Activated T-cell treated with anti-CD3 and anti-CD28 coated beads, Interleukin-2, amount 50 U/mL, for 4 hours (primary cell): ENCODE measurements at regions not wholly inside any gene's neighbourhood (a gene's known extent, or its start where the extent isn't known, plus 50 kb on each side); places are given as distances from the start of the nearest gene placed in this dataset.

Experiments
- ATAC-seq, 2 donors: fragments of 200-7000 bp; cut with Tn5 transposase; one replicate each; pipeline ENCODE4 v1.10.0; 2021
- DNase-seq: peaks from one replicate; pipeline ENCODE4 v3.0.0-alpha.2; 2020
- H3K27me3 Mint-ChIP-seq: one replicate; pipeline ENCODE4 v1.8.0; 2021; ENCODE audit warnings: low read depth, mixed read lengths
- H3K36me3 Mint-ChIP-seq: one replicate; pipeline ENCODE4 v1.8.0; 2022; ENCODE audit warnings: mixed read lengths; ENCODE audit not compliant: insufficient read depth
- H3K4me1 Mint-ChIP-seq: one replicate; pipeline ENCODE4 v1.8.0; 2021; ENCODE audit warnings: low read depth, mixed read lengths
- H3K4me3 Mint-ChIP-seq: one replicate; pipeline ENCODE4 v1.8.0; 2021; ENCODE audit warnings: mild to moderate bottlenecking, moderate library complexity, mixed read lengths
- H3K9me3 Mint-ChIP-seq: one replicate; pipeline ENCODE4 v1.8.0; 2021; ENCODE audit warnings: mixed read lengths

DNA sequence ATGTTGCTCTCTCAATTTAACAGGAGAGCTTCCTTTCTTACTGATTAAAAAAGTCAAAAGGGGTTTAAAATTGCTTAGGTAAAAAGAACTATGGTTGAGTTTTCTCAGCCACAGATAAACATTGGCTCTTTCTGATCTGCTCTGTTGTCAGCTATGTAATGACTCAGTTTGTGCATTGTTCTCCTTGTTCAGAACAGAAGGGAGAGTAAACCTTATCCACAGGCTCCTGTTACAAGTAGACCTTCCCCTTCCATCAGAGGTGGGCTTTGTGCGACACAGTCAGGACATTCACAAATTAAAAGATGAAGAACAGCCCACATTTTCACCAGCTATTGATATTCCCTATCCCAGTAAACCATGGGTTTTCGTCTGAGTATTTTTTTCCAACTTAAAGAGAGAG, 236.3 kb upstream of the SEMA6A start:
- ATAC-seq: no peak
- Mint-ChIP-seq H3K9me3 (no peaks in the 10 kb centered on the region), H3K36me3 (no peaks in the 10 kb centered on the region), H3K27me3 (no peaks in the 10 kb centered on the region), H3K4me1 (no peaks in the 10 kb centered on the region), H3K4me3 (no peak overlapping the region)
- DNase-seq: no peak

DNA sequence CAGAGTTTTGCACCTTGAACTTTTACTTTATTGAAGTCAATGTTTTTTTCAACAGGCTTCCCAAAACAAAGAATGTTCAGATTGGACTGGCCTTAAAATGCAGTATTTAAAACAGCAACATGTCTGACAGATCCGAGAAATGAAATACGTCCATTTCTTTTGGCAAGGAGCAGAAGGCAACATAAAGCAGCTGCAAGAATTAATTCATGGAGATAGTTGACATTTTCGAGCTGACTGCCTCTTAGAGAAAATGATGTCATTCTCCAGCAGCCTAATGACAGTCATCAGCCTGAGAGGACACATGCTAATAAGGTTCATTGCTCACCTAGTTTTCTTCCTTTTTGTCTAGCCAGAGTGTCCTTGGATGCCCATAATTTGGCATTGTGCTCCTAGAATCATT, 232.2 kb upstream of the SEMA6A start:
- H3K27me3 Mint-ChIP-seq: peaks cover 2% of the 10 kb centered on the region
- no peaks in the 10 kb centered on the region for H3K9me3 Mint-ChIP-seq
- H3K4me1 Mint-ChIP-seq: no peaks in the 10 kb centered on the region

DNA sequence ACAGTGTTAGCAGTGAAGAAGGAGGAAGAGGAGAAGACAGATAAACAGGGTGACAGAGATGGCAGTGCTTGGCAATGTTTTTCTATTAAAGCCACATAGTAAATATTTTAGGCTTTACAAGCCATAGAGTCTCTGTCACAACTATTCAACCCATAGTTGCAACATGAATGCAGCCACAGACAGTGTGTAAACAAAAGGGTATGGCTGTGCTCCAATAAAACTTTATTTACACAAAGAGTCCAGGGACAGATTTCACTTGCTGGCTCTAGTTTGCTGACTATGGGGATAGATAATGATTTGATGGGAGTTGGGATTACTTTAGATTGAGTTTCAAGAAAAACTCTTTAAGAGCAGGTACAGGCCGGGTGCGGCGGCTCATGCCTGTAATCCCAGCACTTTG, 224.8 kb upstream of the SEMA6A start:
- DNase-seq: no peak
- Mint-ChIP-seq H3K4me1 (no peaks in the 10 kb centered on the region), H3K4me3 (no peak overlapping the region), H3K36me3 (no peaks in the 10 kb centered on the region), H3K9me3 (no peaks in the 10 kb centered on the region), H3K27me3 (peaks cover under 1% of the 10 kb centered on the region)
- ATAC-seq: no peak

More for the DNA sequence above, 232.2 kb upstream of the SEMA6A start:
- H3K36me3 Mint-ChIP-seq: no peaks in the 10 kb centered on the region
- H3K4me3 Mint-ChIP-seq: no peak overlapping the region
- DNase-seq (no peak), ATAC-seq (no peak)

DNA sequence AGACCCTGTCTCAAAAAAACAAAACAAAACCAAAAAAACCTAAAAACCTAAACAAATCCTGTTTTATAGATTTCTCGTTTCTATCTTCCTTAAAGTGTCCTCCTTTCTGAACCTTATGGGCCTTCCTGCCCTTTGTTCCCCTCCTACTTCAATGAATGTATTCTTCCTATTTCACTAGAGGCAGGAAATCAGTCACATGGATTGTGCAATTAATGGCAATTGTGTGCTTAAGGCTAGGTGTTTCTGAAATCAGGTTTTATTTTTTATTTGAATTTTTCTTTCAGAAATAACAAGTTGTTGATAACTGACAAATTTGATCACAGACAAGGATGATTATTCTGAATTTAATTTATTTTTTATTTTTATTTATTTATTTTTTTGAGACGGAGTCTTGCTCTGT, 220.6 kb upstream of the SEMA6A start:
- Mint-ChIP-seq H3K4me3 (no peak overlapping the region), H3K4me1 (no peaks in the 10 kb centered on the region), H3K36me3 (no peaks in the 10 kb centered on the region), H3K9me3 (peaks cover 3% of the 10 kb centered on the region), H3K27me3 (no peaks in the 10 kb centered on the region)
- DNase-seq (no peak), ATAC-seq (no peak)

DNA sequence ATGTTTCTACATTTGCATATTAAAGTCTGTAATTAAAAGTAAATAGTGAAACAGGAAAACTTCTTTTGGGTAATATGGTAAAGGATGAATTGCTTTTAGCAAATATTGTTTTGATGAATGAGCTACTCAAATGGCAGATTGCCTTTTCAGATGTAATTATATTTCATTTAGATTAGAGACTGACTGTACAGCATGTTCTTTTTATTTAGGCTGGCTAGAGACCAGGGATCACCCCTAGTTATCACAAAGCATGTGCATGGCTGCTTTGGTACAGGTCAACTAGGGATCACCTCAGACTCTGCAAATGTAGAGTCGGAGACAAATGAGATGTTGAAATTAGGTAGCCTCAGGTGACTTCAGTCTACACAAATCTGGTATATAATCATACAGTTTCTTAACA, 214.9 kb upstream of the SEMA6A start:
- no peaks in the 10 kb centered on the region for H3K4me1 Mint-ChIP-seq
- H3K36me3 Mint-ChIP-seq: no peaks in the 10 kb centered on the region
- H3K4me3 Mint-ChIP-seq: no peak overlapping the region
- no peak for DNase-seq
- peaks cover 6% of the 10 kb centered on the region for H3K9me3 Mint-ChIP-seq
- H3K27me3 Mint-ChIP-seq: no peaks in the 10 kb centered on the region
- ATAC-seq: no peak

DNA sequence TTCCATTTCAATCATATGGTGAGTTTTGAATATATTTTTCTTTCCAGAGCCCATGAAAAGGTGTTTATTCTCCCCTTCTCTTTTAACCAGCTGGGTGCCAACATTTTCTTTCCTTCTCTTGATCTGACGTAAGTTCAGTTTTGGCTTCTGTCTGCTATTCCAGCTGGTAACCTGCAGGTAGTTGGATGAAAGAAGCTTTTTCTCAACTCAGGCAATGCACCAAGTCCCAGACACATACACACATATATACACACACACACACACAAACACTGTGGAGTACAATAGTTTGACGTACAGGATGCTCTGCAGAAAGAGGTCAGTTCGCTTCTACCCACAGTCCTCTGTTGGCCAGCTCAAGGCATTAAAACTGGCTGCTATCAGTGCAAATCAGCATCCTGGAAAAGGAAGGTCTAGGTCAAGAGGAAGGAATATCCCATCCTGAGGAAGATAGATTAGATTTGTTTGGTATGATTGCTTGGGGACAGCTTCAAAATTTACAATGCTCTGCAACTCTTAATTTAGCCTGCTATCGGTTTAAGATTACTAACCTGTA, 214.3 kb upstream of the SEMA6A start:
- no peaks in the 10 kb centered on the region for H3K4me1 Mint-ChIP-seq
- DNase-seq (no peak), ATAC-seq (no peak)
- no peak overlapping the region for H3K4me3 Mint-ChIP-seq
- peaks cover 6% of the 10 kb centered on the region for H3K9me3 Mint-ChIP-seq
- no peaks in the 10 kb centered on the region for H3K27me3 Mint-ChIP-seq
- no peaks in the 10 kb centered on the region for H3K36me3 Mint-ChIP-seq

DNA sequence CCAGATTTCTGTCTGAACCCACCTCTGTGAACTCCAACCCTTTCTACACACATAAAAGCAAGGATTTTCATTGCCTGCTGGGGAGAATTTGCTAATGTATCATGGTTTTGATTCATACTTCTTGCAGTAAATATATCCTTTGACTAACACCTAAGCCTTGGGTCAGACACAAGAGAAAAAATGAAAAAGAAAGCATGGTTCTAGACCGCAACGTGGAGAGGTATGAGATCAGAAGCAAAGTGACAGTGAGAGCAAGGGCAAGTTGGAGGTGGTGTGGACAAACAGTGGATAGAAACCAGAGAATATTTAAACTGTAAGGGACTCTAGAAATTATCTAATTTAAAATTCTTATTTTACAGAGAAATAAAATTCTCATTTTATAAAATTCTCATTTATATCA, 212.9 kb upstream of the SEMA6A start:
- Mint-ChIP-seq H3K4me1 (no peaks in the 10 kb centered on the region), H3K27me3 (no peaks in the 10 kb centered on the region), H3K4me3 (no peak overlapping the region), H3K9me3 (peaks cover 6% of the 10 kb centered on the region), H3K36me3 (no peaks in the 10 kb centered on the region)
- no peak for ATAC-seq
- no peak for DNase-seq

DNA sequence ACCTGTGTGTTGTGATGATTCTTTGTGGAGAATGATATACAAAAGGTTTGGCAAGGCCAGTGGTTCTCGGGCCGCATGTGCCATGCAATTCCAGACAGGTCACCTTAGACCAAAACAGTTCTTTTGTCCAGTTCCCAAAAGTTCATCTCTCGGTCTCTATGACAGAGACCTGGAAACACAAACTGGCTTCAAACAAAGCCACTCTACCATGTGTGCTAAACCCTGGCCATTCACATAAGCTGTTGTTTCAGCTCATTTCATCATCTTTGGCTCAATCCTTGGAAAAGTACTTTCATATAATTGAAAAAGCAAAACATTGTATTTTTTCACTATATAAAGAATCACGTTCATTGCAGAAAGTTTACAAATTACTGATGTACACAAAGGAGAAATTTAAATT, 210.5 kb upstream of the SEMA6A start:
- Mint-ChIP-seq H3K9me3 (peaks cover 3% of the 10 kb centered on the region), H3K36me3 (no peaks in the 10 kb centered on the region), H3K27me3 (no peaks in the 10 kb centered on the region), H3K4me1 (no peaks in the 10 kb centered on the region), H3K4me3 (no peak overlapping the region)
- ATAC-seq: no peak
- no peak for DNase-seq

DNA sequence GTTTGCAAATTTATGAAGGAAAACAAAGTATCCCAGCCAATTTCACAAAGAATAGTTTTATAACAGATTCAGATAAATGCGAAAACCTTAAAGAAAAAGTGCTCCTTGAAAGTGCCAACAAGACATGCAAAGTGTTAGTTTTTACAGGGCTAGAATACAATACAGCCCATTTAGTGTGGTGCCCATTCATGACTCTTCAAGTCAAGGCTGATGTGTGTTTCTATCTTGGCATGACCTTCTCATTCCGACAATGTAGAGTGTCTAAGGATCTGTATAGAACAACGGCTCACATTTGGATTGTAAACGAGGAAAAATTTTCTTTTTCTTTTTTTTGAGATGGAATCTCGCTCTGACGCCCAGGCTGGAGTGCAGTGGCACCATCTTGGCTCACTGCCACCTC, 205.2 kb upstream of the SEMA6A start:
- Mint-ChIP-seq H3K4me1 (no peaks in the 10 kb centered on the region), H3K27me3 (no peaks in the 10 kb centered on the region), H3K36me3 (no peaks in the 10 kb centered on the region), H3K9me3 (no peaks in the 10 kb centered on the region), H3K4me3 (no peak overlapping the region)
- ATAC-seq (no peak), DNase-seq (no peak)

DNA sequence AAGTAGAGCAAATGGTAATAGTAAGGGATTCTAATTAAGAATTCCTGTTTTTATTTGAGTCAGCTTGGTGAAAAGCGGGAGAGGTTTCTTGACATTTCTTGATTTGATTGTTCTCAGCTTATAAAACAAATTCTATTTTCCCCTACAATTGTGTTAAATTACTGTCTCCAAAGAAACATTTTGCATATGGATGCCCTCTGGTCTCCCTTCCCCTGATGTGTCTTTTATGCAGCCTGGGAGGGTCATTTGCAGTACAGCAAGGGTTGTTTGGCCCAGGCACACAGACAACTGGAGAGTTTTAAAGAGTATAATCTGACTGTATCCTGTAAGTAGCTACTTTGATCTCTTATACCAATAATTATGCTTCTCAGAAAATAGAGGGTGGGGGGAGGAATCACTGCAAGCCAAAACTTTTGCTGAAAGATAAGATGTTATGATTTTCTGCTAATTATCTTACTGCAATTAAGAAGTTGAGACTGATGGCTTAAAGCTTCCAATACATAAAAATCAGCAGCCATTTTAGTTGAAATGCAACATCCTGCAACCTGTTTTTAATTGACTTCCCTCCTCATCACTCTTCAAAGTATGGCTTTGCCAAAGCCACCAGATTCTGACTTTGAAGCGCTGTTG, 204.1 kb upstream of the SEMA6A start:
- no peak for DNase-seq
- H3K9me3 Mint-ChIP-seq: no peaks in the 10 kb centered on the region
- H3K27me3 Mint-ChIP-seq: no peaks in the 10 kb centered on the region
- no peak overlapping the region for H3K4me3 Mint-ChIP-seq
- ATAC-seq: no peak
- H3K36me3 Mint-ChIP-seq: no peaks in the 10 kb centered on the region
- H3K4me1 Mint-ChIP-seq: no peaks in the 10 kb centered on the region

DNA sequence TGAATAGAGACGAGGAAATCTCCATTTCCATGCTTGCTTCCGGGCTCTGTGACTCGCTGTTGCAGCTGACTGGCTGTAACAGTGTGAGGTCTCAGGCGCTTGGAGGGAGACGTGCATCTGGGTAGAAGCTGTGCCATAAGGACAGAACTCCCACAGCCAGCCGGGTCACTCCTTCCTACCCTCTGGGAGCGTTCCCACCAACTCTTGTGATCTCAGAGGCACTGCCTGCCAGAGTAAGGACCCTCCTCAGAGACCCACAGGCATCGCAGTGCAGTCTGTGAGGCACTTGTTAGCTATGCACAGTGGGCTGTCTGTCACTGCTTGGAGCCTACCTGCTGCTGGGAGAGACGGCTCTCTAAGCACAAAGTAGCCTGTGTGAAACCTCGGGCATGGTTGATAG, 203.4 kb upstream of the SEMA6A start:
- Mint-ChIP-seq H3K4me1 (no peaks in the 10 kb centered on the region), H3K27me3 (no peaks in the 10 kb centered on the region), H3K4me3 (no peak overlapping the region), H3K36me3 (no peaks in the 10 kb centered on the region), H3K9me3 (no peaks in the 10 kb centered on the region)
- no peak for ATAC-seq
- DNase-seq: no peak

DNA sequence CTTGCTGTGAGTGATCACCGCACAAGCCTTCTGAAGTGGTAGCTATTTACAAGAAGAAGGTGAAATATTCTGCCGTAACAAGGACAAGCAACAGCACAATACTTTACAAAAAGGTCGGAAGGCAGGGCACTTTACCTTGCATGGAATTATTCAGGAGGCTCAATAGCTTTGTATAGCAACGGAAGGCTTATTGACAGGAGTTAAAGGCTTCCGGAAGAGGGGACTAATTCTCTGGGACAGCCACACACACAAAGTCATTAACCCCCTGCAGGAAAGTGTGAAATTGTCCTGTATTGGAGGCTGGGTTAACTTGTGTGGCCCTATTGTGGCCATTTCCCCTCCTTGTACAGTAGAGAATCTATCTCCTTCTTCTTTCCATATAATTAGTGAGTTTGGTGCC, 199.3 kb upstream of the SEMA6A start:
- no peaks in the 10 kb centered on the region for H3K4me1 Mint-ChIP-seq
- H3K4me3 Mint-ChIP-seq: no peak overlapping the region
- no peaks in the 10 kb centered on the region for H3K9me3 Mint-ChIP-seq
- DNase-seq (no peak), ATAC-seq (no peak)
- no peaks in the 10 kb centered on the region for H3K36me3 Mint-ChIP-seq
- no peaks in the 10 kb centered on the region for H3K27me3 Mint-ChIP-seq

DNA sequence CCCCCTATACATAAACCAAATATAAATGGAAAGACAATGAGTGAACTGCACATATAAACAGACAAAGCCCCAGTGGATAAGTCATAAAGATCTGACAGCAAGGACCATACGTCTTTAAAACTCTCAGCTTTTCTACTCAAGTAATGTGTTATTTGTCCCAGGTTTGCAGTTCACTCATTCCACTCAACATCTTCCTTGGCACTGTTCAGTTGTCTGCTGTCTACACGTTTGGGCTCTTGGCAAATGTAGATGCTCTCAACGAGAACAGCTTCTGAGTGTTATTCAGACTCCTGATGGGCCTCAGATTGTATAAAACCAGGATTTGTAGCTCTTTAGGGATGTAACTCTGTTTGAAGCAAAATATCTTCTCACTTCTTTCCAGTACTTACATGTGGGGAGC, 198.2 kb upstream of the SEMA6A start:
- Mint-ChIP-seq H3K36me3 (no peaks in the 10 kb centered on the region), H3K4me1 (no peaks in the 10 kb centered on the region), H3K9me3 (no peaks in the 10 kb centered on the region), H3K4me3 (no peak overlapping the region), H3K27me3 (no peaks in the 10 kb centered on the region)
- ATAC-seq: no peak
- DNase-seq: no peak

DNA sequence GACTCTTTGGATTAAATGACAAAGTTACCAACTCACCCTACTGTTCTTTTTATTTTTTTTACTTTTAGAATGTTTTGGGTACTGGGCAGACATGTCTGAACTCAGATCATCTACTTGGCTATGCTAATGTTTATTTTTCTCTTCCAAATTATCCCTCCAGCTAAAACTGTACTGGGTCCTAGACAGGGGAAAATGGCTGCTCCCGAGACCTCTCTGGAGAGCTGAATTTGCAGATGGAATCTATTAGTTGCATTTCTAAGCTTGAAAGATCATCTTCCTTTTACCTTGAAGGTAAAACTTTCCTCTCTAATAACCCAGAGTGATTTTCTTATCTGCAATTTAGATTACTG, 197.5 kb upstream of the SEMA6A start:
- H3K4me3 Mint-ChIP-seq: no peak overlapping the region
- DNase-seq: no peak

DNA sequence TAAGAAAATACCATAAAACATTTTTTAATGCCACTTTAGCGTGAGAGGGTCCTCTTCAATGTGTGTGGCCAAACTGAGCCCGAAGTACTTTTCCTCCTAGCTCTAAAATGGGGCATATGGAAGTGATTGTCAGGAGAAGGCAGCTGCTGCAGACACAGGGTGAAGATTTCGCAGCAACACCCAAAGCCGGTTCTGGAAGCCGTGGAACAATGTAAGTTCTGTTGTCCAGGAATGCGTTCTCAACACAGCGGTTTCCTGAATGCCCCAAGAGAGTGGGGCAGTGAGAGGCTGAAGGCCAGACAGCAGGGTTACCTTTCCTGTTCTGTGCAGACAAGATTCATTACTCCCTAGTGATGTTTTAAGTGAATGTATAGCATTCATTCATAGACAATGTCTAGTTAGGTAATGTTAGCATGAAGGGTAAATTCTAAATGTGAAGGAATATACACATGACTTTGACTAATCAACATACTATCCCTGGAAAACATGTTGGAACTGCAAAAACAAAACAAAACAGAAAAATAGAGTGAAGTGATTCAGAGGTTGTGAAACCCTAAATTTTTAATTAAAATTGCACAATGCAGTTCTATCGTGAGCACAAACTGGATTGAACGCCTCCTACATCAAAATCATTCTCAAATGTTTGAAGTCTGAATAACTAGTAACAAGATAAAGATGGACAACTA, 197.0 kb upstream of the SEMA6A start:
- Mint-ChIP-seq H3K4me3 (no peak overlapping the region), H3K9me3 (no peaks in the 10 kb centered on the region), H3K36me3 (no peaks in the 10 kb centered on the region), H3K27me3 (no peaks in the 10 kb centered on the region), H3K4me1 (no peaks in the 10 kb centered on the region)
- DNase-seq: no peak
- ATAC-seq: no peak

More for the DNA sequence above, 197.5 kb upstream of the SEMA6A start:
- H3K4me1 Mint-ChIP-seq: no peaks in the 10 kb centered on the region
- no peak for ATAC-seq
- H3K9me3 Mint-ChIP-seq: no peaks in the 10 kb centered on the region
- H3K36me3 Mint-ChIP-seq: no peaks in the 10 kb centered on the region
- no peaks in the 10 kb centered on the region for H3K27me3 Mint-ChIP-seq
